ENCODE measurements at regions not wholly inside any gene's neighbourhood (a gene's known extent, or its start where the extent isn't known, plus 50 kb on each side); places are given as distances from the start of the nearest gene placed in this dataset.

DNA sequence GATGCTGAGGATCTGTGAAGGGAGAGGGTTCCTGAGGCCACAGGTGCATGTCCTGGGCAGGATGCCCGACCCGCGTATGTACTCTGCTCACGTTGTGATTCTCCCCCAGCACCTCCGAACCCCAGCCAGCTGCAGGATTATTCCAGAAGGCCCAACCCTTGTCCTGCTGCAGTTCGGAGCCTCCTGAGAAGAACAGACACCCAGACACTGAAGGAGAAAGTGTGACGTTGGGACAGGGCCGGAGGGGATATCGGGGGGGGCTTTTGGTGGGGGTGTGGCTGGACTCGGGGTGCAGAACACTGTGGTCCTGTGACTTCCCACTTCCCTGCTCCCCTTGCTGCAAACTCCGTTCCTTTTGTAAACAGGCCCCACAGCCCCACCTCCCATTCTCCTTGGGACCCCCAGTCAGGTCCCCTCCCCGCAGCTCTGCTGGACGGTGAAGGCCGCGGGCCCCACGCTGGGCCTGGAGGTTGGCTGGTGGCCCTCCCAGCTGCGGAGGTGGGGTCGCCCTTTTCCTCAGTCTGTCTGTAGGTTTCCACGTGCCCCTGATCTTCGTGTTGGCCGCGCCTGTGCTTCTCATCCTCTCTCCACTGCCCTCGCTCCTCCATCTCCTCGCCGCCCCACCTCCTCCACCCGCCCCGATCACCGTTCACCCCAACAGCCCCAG lies 83.0 kb upstream of the ADRA2C start:
- no peak for DNase-seq

DNA sequence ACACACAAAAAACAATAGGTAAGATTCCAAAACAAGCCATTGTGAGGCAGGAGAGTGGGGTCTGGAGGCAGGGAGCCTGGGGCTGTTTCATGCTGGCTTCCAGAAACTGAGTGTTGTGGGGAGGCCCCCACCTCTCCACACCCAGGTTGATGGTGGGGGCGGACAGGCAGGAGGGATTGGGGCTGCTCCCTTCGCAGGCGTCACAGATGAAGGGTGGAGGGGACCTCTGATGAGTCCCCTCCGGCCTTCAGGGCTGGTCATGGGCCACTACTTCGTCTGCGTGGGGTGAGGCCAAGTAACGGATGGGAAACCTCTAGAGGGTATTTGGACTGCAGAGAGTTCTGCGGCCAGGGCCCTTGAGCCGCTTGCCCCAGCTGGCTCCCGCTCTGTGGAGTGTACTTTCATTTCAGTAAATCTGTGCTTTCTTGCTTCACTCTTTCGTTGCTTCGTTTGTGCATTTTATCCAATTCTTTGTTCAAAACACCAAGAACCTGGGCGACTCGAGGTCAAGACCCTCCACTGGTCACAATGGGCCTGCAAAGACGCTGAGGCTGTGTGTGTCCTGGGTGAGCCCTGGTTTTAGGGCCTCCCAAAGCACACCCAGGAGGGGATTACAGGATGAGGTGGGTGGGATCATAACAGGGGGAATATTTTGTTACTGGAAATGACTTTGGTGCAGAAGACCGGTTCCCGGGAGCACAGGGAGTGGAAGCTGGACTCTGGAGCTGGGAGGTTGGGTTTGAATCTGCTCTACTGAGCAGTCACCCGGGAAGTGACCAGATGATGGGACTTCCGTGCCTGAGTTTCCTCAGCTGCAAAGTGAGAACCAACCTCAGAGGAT lies 83.7 kb upstream of the ADRA2C start:
- no peak for DNase-seq

DNA sequence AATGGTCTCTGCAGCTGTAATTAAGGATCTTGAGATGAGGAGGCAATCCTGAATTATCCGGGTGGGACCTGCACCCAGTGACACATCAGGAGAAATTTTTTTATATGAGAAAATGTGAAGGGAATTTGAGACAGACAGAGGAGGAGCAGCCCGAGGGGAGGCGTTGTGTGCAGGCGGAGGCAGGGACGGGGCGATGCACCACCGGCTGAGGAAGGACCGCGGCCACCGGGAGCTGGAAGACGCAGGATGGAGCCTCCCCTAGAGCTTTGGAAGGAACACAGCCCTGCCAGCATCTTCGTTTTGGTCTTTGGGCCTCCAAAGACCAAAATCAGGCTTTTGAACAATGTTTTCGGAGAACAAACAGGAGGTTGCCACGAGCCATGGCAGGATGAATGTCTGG lies 85.0 kb upstream of the ADRA2C start:
- no peak for DNase-seq

DNA sequence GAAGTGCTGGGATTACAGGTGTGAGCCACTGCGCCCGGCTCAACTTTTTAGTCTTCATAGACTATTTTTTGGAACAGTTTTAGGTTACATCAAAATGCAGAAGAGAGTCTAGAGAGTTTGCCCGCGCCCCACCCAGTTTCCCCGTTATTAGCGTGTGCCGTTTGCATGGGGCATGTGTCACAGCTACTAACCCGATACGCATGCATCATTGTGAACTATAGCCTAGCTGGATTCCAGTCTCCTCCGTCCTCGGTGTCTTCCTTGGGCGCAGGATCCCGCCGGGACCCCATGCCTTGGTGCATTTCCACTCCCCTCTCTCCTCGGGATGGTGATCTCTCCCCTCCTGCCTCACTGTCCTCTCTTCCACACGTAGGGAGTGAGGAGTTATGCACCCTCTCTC lies 85.5 kb upstream of the ADRA2C start:
- no peak for DNase-seq

DNA sequence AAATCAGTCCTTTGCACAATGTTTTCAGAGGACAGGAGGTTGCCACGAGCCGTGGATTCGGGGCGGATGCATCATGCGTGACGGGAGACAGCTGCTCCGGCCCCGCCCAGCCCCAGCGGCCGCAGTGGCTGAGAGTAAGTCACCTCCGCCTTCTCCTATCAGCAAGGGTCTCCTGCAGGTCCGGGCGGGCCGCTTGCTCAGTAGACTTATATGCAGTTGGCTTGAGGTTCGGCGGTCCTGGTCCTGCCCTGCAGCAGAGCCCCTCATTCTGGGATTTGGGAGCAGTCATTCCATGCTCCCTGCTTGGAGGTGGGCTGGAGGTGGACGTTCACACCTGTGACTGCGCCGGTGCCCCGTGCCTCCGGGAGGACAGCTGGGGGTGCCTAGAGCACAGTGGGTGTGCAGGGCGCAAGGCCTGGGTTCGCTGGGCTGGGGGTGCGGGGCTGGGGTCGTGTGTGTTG lies 86.3 kb upstream of the ADRA2C start:
- DNase-seq, result no peak

DNA sequence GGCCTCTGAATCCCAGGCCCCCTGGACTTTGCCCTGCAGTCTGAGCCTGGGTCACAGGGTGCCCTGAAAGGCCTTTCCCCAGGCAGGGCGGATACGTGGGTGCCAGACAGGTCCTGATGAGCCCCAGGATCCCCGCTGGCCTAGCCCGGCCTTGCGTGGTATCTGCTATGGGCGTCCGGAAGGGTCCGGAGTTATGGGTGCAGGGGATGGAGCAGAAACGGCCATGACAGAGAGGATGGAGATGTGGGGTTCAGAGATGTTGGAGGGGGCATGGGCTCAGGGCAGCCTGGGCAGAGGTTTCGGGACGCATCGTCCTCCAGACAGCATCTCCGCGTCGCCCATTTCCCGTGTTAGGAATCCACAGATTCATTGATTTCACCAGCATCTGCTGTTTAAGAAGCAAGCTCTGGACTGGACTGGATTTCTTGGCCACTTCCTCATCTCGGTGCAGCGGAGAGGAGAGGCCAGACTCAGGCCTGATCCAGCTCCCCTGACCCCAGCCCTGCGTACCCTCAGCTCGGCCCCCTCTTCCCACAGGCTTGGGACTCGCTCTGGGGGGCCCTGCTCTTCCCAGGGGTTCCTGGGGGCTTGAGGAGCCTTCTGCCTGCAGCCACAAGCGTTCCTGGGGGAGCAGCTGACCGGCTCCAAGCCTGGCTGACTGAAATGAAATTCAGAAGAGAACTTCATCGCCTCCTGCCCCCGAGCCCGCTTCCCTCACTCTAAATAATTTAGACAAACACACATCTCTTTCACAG lies 86.9 kb upstream of the ADRA2C start:
- no peak for DNase-seq

DNA sequence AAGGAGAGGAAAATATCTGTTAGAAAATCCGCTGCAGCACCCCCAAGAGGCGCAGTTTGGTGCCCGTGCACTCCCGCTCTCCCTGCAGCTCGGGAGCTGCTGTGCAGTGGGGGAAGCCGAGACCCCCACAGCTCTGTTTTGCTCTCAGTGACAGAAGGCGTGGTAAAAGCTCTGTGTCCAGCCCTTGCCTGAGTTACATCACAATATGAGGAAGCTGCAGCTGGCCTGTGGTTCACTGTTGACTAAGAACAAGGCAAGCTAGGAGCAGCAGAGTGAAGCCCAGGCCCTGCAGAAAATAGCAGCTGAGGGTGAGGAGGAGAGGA lies 88.5 kb upstream of the ADRA2C start:
- DNase-seq, result no peak

DNA sequence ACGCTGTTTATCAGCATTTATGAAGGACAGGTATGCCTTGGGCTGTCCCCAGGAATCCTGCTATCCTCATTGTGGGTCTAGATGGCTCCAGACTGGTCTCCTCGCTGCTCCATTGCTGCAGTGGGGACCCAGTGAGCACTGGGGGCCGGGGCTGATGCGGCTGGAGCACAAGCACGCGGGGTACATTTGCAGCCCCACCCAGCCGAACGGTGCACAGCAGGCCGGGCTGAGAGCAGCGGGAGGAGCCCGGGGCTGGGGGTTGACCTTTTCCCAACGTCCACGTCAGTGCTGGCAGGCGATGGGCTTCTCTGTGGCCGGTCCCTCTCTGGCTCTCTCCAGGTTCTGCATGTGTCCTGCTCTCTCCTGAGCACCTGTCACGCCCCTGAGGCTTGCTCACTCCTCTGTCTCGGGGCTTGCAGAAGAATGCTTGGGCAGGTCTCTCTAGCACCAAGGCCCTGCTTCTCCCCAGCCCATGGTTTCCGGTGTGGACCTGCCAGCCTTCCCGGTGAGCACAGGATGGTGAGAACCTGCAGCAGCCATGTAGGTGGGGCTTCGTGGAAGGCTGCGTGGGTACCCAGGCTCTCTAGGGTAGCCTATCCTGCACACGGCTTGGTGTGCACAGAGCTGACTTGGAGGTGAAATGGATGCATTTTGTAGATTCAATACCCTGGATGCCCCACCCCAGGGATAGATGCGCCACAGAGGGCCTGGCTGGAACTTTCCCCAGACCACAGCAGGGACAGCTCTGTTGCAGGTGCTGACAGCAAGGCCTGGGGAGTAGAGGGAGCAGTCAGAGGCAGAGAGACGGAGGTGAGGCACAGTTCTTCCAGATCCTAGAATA lies 89.1 kb upstream of the ADRA2C start:
- no peak for DNase-seq

DNA sequence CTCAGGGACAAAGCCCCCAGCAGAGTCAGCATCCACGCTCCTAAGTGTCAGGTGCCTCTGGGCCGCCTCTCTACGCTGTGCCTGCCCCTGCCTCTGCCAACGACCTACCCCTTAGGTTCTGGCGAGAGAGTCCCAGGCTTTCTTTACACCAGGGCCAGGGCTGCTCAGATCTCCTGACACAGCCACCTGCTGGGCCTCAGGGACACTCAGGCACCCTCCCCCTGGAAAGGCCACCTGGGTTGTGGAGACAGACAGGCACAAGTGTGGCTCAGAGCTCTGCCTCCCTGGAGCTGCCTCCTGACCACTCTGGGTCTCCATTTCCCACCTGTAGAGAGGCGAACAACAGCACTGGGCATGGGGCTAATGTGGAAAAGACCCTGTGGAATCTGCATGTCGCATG lies 90.0 kb upstream of the ADRA2C start:
- no peak for DNase-seq

DNA sequence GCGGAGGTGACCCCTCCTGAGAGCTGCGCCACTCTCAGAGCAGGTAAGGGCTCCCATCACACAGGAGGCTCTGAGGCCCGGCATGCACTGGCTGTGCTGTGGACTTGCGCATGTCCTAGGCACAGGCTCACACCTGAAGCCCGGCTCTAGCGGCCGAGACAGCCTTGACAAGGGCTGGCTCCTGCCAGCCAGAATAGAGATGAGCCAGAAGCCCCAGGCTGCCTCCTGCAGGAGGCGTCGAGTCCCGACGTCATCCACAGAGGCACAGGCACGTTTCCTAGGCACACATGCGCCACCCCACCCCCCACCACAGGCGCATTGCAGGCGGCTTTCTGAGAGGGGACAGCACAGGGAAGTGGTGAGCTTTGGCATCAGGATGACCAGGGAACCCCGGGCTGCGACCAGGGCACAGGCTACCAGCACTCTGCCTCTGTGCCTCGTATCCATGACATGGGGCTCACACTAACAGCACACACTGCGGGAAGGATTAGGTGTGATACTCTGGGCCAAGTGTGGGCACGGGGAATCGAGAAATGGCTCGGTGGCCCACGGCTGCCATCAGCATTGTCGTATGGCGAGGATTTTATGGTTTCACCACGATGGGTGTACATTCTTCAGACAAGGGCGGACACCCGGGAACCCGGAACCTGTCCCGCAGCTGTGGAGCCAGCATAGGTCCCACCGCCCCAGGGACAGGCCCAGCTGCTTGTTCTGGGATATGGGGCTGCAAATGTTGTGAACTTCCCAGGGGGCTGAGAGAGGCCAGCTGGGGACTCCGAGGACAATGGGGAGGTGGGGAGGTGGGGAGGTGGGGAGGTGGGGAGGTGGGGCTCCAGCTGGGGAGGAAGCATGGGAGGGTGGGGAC lies 90.7 kb upstream of the ADRA2C start:
- no peak for DNase-seq

DNA sequence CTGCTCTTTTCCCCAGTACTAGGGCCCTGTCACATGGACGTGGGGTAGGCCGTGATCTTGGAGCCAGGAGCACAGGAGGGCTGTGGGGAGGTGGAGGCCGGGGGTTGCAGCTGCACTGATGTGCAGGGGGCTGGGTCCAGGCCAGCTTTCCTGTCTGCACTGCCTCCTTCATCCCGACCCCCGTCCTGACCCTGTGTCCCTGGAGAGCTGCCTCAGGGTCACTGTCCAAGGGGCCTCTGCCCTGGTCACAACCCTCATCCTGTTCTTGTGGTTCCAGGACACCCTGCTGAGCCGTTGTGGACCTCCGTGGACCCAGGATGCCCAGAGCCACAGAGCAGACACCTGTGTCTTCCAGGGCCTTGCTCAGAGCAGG lies 91.7 kb upstream of the ADRA2C start:
- no peak for DNase-seq

DNA sequence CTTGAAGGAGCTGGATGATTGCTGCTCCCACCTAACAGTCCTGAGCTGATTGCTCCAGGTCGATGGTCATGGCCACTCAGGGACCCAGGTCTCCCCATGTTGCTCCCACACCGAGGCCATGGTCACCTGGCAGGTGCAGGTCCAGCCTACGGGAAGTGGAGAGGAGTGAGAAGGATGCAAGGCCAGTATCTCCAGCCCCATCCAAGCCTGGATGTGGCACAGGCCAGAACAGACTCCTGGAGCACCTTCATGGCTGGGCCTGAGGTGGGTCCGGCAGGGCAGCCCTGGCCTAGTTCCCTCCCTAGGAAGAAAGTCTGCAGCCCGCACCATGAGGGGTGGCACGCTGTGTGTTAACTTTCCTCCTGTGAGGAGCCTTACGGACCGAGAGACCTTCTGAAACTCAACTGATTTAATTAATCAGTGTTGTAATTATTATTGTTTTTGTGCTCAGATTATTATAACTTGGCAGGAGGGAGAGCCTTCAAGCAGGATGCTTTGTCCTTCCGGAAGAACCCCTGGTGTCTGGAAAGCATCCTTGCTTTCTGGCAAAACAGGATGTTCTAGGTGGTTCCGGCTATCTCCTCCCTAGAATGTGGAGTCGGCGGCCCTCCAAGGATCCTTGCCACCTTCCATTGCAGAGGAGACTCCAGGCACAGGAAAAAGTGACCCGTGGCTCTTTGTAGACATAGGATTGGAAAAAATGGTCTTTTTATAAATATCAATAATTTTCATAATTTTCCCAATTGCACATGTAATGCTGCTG lies 92.3 kb upstream of the ADRA2C start:
- DNase-seq, result no peak

DNA sequence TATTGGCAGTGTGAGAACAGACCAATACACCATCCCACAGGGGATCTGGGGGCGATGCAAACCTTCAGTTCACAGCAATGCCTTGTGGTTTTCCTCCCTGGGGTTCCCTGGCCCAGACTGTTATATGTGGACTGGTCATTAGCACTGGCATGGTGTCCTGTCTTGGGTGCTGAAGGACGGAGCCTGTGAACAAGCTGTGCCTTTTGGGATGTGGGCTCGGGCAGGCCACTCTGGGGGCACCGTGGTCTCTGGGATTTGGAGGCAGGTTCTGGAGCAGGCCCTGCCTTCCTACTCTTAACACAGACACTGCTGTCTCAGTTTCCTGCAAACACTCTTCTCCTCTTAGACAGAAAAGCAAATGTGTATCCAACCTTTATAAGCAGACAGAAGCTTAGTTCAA lies 93.0 kb upstream of the ADRA2C start:
- no peak for DNase-seq

DNA sequence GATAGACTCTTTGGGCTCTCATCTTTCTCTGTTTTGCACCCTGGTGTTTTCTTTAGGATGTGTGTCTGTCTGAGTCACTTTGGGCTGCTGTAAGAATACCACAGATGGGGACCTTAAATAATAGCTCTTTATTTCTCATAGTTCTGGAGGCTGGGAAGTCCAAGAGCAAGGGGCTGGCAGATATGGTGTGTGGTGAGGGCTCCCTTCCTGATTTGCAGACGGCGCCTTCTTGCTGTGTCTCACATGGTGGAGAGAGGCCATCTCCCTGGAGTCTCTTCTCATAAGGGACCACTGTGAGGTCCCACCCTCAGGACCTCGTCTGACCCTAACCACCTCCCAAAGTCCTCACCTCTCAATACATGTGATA lies 93.7 kb upstream of the ADRA2C start:
- no peak for DNase-seq

DNA sequence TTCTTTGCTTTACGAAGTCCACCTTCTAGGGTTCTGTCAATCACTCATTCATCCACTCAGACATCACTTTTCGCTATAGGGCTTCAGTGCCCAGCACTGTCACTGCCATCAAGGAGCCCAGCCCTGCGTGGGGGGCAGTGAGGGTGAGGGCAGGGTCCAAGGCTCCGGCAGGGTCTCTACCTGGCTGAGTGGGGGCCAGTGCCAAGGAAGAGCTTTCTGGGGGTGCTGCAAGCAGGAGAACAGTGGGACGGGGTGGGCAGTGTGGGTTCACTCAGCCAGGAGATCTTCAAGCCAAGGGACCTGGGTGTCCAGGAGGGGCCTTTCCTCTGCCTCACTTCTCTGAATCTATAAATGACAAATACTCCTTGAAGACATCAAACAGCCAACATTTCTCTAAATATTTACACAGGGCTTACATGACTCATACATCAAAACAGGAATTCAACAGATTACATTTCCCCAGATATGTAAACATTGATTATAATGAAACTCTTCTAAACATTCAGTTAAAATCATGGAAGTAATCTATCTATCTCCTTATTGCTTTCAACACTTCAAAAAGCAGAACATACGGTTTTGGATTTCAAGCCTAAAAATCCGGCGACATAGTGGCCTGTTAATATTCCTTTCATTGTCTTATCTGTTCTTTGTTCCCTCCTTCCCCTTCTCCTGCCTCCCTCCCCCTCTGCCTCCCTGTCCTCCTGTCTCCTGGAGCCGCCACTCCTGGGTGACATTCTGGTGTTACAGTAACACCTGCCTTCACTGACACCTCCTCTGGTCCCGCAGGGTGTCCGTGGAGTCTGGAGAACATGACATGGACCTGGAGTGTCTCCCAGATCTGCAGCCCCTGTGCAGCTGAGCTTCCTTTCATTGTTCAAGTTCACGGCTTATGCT lies 94.4 kb upstream of the ADRA2C start:
- no peak for DNase-seq

DNA sequence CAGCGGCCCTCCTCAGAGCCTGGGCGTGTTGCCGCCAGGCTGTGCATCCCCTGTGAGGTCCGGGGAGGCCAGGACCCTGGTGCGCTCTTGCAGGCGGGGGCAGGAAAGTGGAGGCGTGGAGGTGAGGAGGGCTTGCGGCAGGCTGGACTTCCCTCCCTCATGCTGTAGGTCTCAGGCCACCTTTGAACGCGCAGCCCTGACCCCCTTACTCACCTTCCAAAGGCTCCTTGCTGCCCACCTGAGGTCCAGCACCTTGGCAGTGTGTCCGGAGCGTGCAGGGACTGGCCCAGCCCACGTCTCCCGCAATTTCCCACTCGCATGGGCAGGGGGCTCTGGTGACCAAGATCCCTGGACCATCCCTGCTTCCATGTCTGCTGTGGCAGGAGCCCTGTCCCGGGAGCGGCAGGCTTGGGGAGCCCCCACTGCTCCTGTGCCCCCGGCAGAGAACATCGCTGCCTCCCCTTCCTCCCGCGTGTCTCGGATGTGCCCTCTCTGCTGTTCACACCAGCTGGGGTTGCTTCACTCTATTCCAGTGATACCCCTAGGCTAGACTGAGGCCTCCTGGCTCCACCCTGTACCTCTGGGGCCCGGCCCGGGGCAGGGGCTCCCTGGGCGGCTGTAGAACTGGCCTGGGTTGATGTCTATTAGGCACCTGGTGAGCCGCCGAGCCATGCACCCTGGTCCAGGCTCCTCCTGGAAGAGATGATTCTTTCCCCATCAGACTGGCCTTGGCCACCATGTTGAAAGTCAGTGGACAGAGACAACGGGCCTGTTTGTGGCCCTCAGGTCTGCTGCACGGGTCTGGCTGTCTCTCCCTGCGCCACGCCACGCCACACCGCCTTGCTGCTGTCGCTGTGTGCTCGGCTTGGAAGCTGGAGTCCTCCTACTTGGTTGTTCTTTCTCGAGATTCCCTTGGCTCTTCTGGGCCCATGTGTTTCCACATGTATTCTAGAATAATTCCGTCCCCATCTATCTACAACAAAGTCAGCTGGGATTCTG lies 95.4 kb upstream of the ADRA2C start:
- no peak for DNase-seq

DNA sequence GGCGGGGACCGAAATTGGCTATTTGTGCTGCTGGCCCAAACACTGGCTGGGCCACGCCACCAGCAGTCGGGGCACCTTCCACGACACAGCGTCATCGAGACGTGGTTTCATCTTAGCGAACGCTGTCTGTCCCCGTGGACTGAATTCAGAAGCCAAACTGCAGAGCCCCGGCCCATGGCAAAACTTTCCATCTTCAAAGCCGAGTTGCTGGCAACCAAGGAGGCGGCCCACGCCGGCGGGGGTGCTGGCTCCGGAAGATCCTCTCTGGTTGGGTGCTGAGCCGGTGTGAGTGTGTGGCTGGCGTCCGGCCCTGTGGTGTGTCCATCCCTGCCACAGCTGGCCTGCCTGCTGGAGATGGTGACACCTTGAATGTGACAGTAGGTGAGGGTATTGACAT lies 96.6 kb upstream of the ADRA2C start:
- DNase-seq, result no peak

DNA sequence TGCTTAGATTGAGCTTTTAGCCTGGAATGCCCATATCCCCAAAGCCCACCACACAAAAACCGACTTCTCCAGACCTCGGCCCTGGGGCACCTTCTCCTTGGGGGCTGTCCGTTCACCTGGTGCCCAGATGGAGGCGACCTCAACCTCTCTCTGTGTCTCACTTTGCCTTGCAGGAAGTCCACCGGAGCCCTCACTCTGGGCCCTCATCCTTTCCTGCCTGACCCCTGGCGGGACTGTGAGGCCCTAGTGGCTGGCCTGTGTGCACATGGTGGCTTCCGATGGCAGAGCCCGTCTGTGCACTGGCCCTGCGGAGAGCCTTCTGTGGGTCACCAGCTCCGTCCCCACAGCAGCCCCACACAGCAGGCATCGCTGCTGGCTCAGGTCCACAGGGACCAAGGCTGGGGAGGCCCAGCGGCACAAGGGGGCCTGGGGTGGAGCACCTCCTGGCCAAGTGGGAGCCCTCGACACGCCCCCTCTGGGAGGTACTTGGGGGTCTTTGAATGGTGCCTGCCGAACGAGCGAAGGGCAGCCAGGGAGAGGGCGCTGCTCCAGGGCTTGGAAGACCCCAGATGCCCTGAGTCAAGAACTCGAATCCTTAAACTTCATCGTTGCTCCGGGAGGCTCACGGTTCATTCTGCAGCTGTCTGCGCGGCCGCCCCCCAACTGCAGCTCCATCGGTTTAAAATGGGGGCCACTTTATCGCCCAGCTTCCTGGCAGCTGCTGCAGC lies 97.2 kb upstream of the ADRA2C start:
- no peak for DNase-seq
